Neural progenitor cell (in vitro differentiated cells): ENCODE measurements at regions not wholly inside any gene's neighbourhood (a gene's known extent, or its start where the extent isn't known, plus 50 kb on each side); places are given as distances from the start of the nearest gene placed in this dataset.

Experiments
- CTCF ChIP-seq: fragments of 200-600 bp; sonication (generic); IDR thresholded peaks from 2 replicates; pipeline ENCODE4 v1.5.1; 2017; ENCODE audit warnings: antibody characterized with exemption, mild to moderate bottlenecking
- EZH2phosphoT487 ChIP-seq: fragments of 200-600 bp; sonication (generic); IDR thresholded peaks from 2 replicates; pipeline ENCODE4 v1.6.1; 2017; ENCODE audit warnings: antibody characterized with exemption

GRCh38 chr5:90071066-90071465 is 338.5 kb downstream of the CETN3 start:
- TF ChIP-seq EZH2phosphoT487 (no peak), CTCF (no peak)
